AG04450 (cell line): ENCODE measurements at regions not wholly inside any gene's neighbourhood (a gene's known extent, or its start where the extent isn't known, plus 50 kb on each side); places are given as distances from the start of the nearest gene placed in this dataset.

Source experiments
- CTCF ChIA-PET: fragments of 300-600, 350-600 bp; formaldehyde crosslinking; extraction: SDS; loops from one replicate; lab custom pipeline; 2022; ENCODE audit warnings: antibody characterized with exemption, inconsistent platforms; lab: Charles Lee
- POLR2A ChIA-PET: fragments of 350-600 bp; formaldehyde crosslinking; extraction: SDS; loops from one replicate; lab custom pipeline; 2021; ENCODE audit warnings: antibody characterized with exemption, inconsistent platforms; lab: Yijun Ruan, JAX
- DNase-seq: peaks from one replicate; pipeline ENCODE4 v3.0.0-alpha.2; 2011; ENCODE audit warnings: low read depth, low spot score
- H3K27ac ChIP-seq: one replicate; pipeline ENCODE4 v1.5.1; 2012; ENCODE audit warnings: low read depth, low read length, control low read depth
- H3K27me3 ChIP-seq: one replicate; pipeline ENCODE4 v1.6.0; 2012; ENCODE audit warnings: low read length; ENCODE audit not compliant: control insufficient read depth, insufficient read depth
- H3K4me3 ChIP-seq: 2 replicates; pipeline ENCODE4 v1.5.1; 2011; ENCODE audit warnings: mild to moderate bottlenecking, low read depth, low read length, control low read depth
- H3K9me3 ChIP-seq: 2 replicates; pipeline ENCODE4 v1.5.1; 2012; ENCODE audit warnings: low read length; ENCODE audit not compliant: control insufficient read depth, insufficient read depth
- TF ChIP-seq, protein P1 (sequence below): IDR thresholded peaks from 2 replicates; pipeline ENCODE4 v1.5.1; 2011; ENCODE audit warnings: low read depth, low read length, control low read depth, inconsistent platforms

DNA sequence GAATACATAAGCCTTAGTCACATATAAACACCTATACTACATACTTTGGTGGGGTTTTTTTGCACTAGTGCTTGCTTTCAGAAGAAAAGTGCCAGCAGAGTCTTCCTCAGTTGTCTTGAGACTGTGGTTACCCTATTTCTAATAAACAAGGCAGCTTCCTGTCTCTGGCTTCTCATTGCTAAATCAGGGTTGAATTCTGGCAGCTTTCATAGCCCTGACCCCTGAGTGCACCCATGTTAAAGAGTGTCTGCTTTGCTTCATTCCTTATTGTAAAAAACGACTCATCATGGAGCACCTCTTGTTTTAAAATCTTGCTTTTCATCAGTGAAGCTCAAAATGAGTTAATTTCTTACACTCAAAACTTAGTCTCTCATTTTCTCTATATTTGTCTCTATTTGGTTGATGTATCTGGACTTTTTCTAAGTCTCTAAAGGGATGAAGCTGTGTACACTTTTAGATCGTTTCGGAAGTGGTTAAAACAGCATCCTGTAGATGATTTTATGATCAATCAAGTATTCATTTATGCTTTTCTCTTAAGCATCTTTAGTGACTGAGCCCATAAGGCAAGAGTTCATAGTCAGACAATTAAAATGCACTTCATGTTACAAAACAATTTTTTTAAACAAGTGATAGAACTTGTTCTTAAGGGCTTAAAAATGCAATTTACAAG, 72.1 kb downstream of the KLF12 start:
- H3K9me3 ChIP-seq, result no peaks in the 10 kb centered on the region
- ChIA-PET POLR2A (no interaction called here), CTCF (no interaction called here)
- H3K4me3 ChIP-seq, result no peak overlapping the region
- TF ChIP-seq, protein P1, sequence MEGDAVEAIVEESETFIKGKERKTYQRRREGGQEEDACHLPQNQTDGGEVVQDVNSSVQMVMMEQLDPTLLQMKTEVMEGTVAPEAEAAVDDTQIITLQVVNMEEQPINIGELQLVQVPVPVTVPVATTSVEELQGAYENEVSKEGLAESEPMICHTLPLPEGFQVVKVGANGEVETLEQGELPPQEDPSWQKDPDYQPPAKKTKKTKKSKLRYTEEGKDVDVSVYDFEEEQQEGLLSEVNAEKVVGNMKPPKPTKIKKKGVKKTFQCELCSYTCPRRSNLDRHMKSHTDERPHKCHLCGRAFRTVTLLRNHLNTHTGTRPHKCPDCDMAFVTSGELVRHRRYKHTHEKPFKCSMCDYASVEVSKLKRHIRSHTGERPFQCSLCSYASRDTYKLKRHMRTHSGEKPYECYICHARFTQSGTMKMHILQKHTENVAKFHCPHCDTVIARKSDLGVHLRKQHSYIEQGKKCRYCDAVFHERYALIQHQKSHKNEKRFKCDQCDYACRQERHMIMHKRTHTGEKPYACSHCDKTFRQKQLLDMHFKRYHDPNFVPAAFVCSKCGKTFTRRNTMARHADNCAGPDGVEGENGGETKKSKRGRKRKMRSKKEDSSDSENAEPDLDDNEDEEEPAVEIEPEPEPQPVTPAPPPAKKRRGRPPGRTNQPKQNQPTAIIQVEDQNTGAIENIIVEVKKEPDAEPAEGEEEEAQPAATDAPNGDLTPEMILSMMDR, result no peak
- no peak for DNase-seq
- H3K27me3 ChIP-seq, result no peaks in the 10 kb centered on the region
- no peak overlapping the region for H3K27ac ChIP-seq

DNA sequence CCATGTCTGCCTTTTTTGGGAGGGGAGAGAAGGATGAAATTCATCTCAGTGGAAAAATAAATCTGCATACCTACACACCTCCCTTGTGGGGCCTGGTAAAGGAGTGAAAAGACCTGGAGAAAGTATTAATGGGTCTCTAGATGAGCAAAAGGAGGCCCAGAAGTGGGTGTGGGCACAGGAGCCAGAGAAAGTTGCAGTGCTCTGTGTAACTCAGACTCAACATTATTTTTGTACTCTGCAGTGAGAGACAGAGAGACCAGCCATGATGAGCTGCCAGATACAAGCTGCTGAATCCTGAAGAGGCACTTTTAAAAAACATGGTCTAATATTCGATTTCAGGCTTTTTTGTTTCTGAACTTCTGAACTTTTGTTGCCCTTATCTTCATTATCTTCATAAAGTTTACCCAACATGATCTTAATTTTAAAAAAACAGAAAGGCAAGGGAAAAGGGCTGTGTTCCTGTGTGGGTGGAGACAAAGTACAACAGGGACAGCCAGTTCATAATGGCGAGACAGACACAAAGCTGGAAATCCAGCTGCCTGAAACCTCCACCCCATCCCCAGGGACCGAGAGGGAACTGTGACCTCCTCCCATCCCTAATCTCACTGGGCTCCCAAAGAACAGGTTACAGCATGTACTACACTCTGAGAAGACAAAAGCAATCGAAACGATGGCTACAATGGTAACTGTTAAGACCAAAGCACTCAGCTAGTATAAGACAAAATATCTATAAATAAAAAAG, 77.2 kb downstream of the KLF12 start:
- ChIA-PET CTCF (interaction anchor here (0.7 kb wide), 1 partner anchor 16 kb away, joined by 3 read pairs; no protein-coding TSS in a partner anchor), POLR2A (interaction anchor here (0.6 kb wide), 1 partner anchor 9 kb away, joined by 3 read pairs; no protein-coding TSS in a partner anchor)
- TF ChIP-seq, protein P1, result no peak
- Histone ChIP-seq H3K9me3 (no peaks in the 10 kb centered on the region), H3K27me3 (no peaks in the 10 kb centered on the region), H3K27ac (no peak overlapping the region), H3K4me3 (no peak overlapping the region)
- DNase-seq, result no peak

DNA sequence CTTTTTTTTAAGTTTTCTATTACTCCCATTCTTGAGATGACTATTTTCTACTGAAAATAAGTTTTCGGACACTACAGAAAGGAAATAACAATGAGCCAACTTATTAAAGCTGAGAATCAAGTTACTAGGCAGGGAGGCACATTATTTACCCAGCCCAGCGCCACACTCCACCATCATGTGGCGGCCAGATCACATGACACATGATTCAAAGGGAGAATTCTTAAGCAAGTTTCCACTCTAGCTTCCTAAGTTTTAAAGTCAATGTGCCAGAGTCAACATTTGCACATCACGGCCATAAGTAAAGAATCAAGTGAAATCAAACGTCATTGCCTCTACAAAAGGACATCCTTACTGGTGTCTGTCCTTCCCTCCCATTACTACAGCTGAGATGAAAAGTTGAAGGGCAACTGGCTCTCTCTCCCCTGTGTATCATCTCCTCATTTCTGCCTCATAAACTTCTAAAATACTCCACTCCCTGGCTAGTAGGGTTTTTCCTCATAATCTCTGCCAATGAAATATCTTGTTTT, 81.7 kb downstream of the KLF12 start:
- CTCF ChIA-PET, result no interaction called here
- Histone ChIP-seq H3K27ac (no peak overlapping the region), H3K4me3 (no peak overlapping the region), H3K27me3 (no peaks in the 10 kb centered on the region), H3K9me3 (no peaks in the 10 kb centered on the region)
- DNase-seq, result no peak
- POLR2A ChIA-PET, result no interaction called here
- TF ChIP-seq, protein P1, result no peak

DNA sequence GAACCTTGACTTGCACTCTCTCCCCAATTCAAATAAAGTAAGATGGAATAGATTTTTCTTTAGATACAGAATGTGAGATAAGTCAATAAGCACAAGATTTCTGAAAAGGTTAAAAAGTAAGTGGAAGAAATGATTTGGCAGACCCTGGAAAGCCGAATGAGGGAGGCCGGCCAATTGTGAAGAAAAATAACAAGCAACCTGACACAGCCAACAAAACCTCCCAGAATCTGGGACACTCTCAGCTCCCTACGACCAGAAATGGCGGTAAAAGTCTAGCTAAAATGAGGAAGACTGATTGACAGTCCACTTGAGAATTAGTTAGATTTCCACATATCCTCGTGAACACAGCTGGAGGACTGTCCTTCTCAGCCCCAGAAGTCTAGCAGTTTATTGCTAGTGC, 85.4 kb downstream of the KLF12 start:
- DNase-seq, result no peak
- H3K27me3 ChIP-seq, result no peaks in the 10 kb centered on the region
- ChIA-PET CTCF (interaction anchor here (0.7 kb wide), 1 partner anchor 238 kb away, joined by 3 read pairs; no protein-coding TSS in a partner anchor), POLR2A (no interaction called here)
- TF ChIP-seq, protein P1, result no peak
- no peak overlapping the region for H3K4me3 ChIP-seq
- no peaks in the 10 kb centered on the region for H3K9me3 ChIP-seq
- no peak overlapping the region for H3K27ac ChIP-seq
